Astrocyte (in vitro differentiated cells and primary cell): ENCODE measurements at regions not wholly inside any gene's neighbourhood (a gene's known extent, or its start where the extent isn't known, plus 50 kb on each side); places are given as distances from the start of the nearest gene placed in this dataset.

ENCODE experiments used
- DNase-seq: peaks from one replicate; pipeline ENCODE4 v3.0.0-alpha.2; 2010; ENCODE audit warnings: low read depth
- FAIRE-seq: peaks from 2 replicates; lab custom pipeline; 2011; peaks lifted over from hg19 to GRCh38; lab: Jason Lieb, UNC
- H2AFZ ChIP-seq: 2 replicates; pipeline ENCODE4 v1.6.0; 2012; ENCODE audit warnings: low read depth, low read length, inconsistent platforms
- H3K27ac ChIP-seq: 2 replicates; pipeline ENCODE4 v1.5.1; 2011; ENCODE audit warnings: low read depth, low read length, inconsistent platforms
- H3K27me3 ChIP-seq: 2 replicates; pipeline ENCODE4 v1.6.0; 2011; ENCODE audit warnings: low read length, inconsistent platforms; ENCODE audit not compliant: insufficient read depth
- H3K36me3 ChIP-seq: 2 replicates; pipeline ENCODE4 v1.5.1; 2011; ENCODE audit warnings: low read length, inconsistent platforms; ENCODE audit not compliant: insufficient read depth
- H3K4me1 ChIP-seq: 2 replicates; pipeline ENCODE4 v1.5.1; 2011; ENCODE audit warnings: low read length, inconsistent platforms; ENCODE audit not compliant: insufficient read depth
- H3K4me2 ChIP-seq: 2 replicates; pipeline ENCODE4 v1.6.0; 2012; ENCODE audit warnings: low read length, inconsistent platforms
- H3K4me3 ChIP-seq: 2 replicates; pipeline ENCODE4 v1.5.1; 2011; ENCODE audit warnings: low read depth, mild to moderate bottlenecking, low read length, inconsistent platforms; ENCODE audit not compliant: insufficient read depth
- H3K79me2 ChIP-seq: 2 replicates; pipeline ENCODE4 v1.6.0; 2012; ENCODE audit warnings: mild to moderate bottlenecking, low read length, inconsistent platforms; ENCODE audit not compliant: insufficient read depth
- H3K9ac ChIP-seq: 2 replicates; pipeline ENCODE4 v1.6.0; 2012; ENCODE audit warnings: mild to moderate bottlenecking, low read length, inconsistent platforms
- H3K9me3 ChIP-seq: 2 replicates; pipeline ENCODE4 v1.5.1; 2012; ENCODE audit warnings: low read depth, mild to moderate bottlenecking, low read length, inconsistent platforms; ENCODE audit not compliant: insufficient read depth
- H4K20me1 ChIP-seq: 2 replicates; pipeline ENCODE4 v1.6.0; 2012; ENCODE audit warnings: low read length, inconsistent platforms; ENCODE audit not compliant: insufficient read depth
- H3K27ac Mint-ChIP-seq: one replicate; pipeline ENCODE4 v1.8.0; 2021; ENCODE audit warnings: mild to moderate bottlenecking, mixed read lengths; ENCODE audit not compliant: unreplicated experiment
- H3K27me3 Mint-ChIP-seq: one replicate; pipeline ENCODE4 v1.8.0; 2021; ENCODE audit warnings: low read depth, mixed read lengths; ENCODE audit not compliant: unreplicated experiment
- H3K36me3 Mint-ChIP-seq: one replicate; pipeline ENCODE4 v1.8.0; 2021; ENCODE audit warnings: low read depth, mixed read lengths; ENCODE audit not compliant: unreplicated experiment
- H3K4me1 Mint-ChIP-seq: one replicate; pipeline ENCODE4 v1.8.0; 2021; ENCODE audit warnings: low read depth, mixed read lengths; ENCODE audit not compliant: unreplicated experiment
- H3K4me3 Mint-ChIP-seq: one replicate; pipeline ENCODE4 v1.8.0; 2021; ENCODE audit warnings: mild to moderate bottlenecking, moderate library complexity, mixed read lengths; ENCODE audit not compliant: unreplicated experiment
- H3K9me3 Mint-ChIP-seq: one replicate; pipeline ENCODE4 v1.8.0; 2021; ENCODE audit warnings: mild to moderate bottlenecking, mixed read lengths; ENCODE audit not compliant: unreplicated experiment
- CTCF ChIP-seq: IDR thresholded peaks from 2 replicates; pipeline ENCODE4 v1.5.1; 2011; ENCODE audit warnings: low read depth, mild to moderate bottlenecking, inconsistent platforms, low read length, moderate library complexity; ENCODE audit not compliant: insufficient read depth
- EZH2 ChIP-seq: IDR thresholded peaks from 2 replicates; pipeline ENCODE4 v1.6.1; 2012; ENCODE audit warnings: mild to moderate bottlenecking, low read length, inconsistent platforms; ENCODE audit not compliant: insufficient read depth

GRCh38 chr6:71130277-71130676 is 158.3 kb upstream of the OGFRL1 start:
- no peak for FAIRE-seq
- no peaks in the 10 kb centered on the region for H3K36me3 Mint-ChIP-seq

GRCh38 chr6:71134929-71135642 is 153.5 kb upstream of the OGFRL1 start:
- DNase-seq (no peak), FAIRE-seq (no peak)
- H3K36me3 Mint-ChIP-seq = no peaks in the 10 kb centered on the region
- Histone ChIP-seq H3K79me2 (no peaks in the 10 kb centered on the region), H3K36me3 (no peaks in the 10 kb centered on the region), H3K4me1 (peaks cover 5% of the 10 kb centered on the region), H4K20me1 (no peaks in the 10 kb centered on the region), H3K4me2 (no peak overlapping the region), H3K27me3 (no peaks in the 10 kb centered on the region), H2AFZ (no peak overlapping the region), H3K27ac (no peak overlapping the region), H3K9me3 (peaks cover 2% of the 10 kb centered on the region), H3K4me3 (no peak overlapping the region), H3K9ac (no peak overlapping the region)
- H3K4me3 Mint-ChIP-seq = no peak overlapping the region
- peaks cover 5% of the 10 kb centered on the region for H3K9me3 Mint-ChIP-seq
- no peak overlapping the region for H3K27ac Mint-ChIP-seq
- peaks cover 16% of the 10 kb centered on the region for H3K4me1 Mint-ChIP-seq
- TF ChIP-seq CTCF (no peak), EZH2 (no peak)
- H3K27me3 Mint-ChIP-seq = no peaks in the 10 kb centered on the region

More at GRCh38 chr6:71130277-71130676, 158.3 kb upstream of the OGFRL1 start:
- Histone ChIP-seq H4K20me1 (no peaks in the 10 kb centered on the region), H3K9ac (no peak overlapping the region), H3K36me3 (no peaks in the 10 kb centered on the region), H3K4me1 (no peaks in the 10 kb centered on the region), H3K27me3 (no peaks in the 10 kb centered on the region), H2AFZ (no peak overlapping the region), H3K79me2 (no peaks in the 10 kb centered on the region), H3K9me3 (no peaks in the 10 kb centered on the region), H3K27ac (no peak overlapping the region), H3K4me2 (no peak overlapping the region), H3K4me3 (no peak overlapping the region)
- no peak for DNase-seq
- Mint-ChIP-seq H3K4me1 (peaks cover 10% of the 10 kb centered on the region), H3K4me3 (no peak overlapping the region), H3K27ac (no peak overlapping the region), H3K9me3 (peaks cover 7% of the 10 kb centered on the region), H3K27me3 (no peaks in the 10 kb centered on the region)
- TF ChIP-seq EZH2 = no peak
- TF ChIP-seq CTCF = no peak

- no peak for DNase-seq
Observed at GRCh38 chr6:71137973-71138372, 150.6 kb upstream of the OGFRL1 start.

More at GRCh38 chr6:71137973-71138372, 150.6 kb upstream of the OGFRL1 start:
- no peak for FAIRE-seq
- Histone ChIP-seq H3K4me3 (no peak overlapping the region), H4K20me1 (no peaks in the 10 kb centered on the region), H3K79me2 (no peaks in the 10 kb centered on the region), H3K36me3 (no peaks in the 10 kb centered on the region), H3K27me3 (no peaks in the 10 kb centered on the region), H2AFZ (no peak overlapping the region), H3K9ac (no peak overlapping the region), H3K27ac (no peak overlapping the region), H3K9me3 (peaks cover 2% of the 10 kb centered on the region), H3K4me1 (peaks cover 5% of the 10 kb centered on the region), H3K4me2 (no peak overlapping the region)
- Mint-ChIP-seq H3K36me3 (no peaks in the 10 kb centered on the region), H3K9me3 (peaks cover 6% of the 10 kb centered on the region), H3K4me1 (peaks cover 16% of the 10 kb centered on the region), H3K4me3 (no peak overlapping the region), H3K27me3 (no peaks in the 10 kb centered on the region), H3K27ac (peak overlapping the region; percentile 87)
- TF ChIP-seq EZH2 = no peak
- TF ChIP-seq CTCF = no peak
